ENCODE measurements at regions not wholly inside any gene's neighbourhood (a gene's known extent, or its start where the extent isn't known, plus 50 kb on each side); places are given as distances from the start of the nearest gene placed in this dataset.
A peak's percentile ranks its signal among the peaks of the same experiment; 100 is the strongest.

DNA sequence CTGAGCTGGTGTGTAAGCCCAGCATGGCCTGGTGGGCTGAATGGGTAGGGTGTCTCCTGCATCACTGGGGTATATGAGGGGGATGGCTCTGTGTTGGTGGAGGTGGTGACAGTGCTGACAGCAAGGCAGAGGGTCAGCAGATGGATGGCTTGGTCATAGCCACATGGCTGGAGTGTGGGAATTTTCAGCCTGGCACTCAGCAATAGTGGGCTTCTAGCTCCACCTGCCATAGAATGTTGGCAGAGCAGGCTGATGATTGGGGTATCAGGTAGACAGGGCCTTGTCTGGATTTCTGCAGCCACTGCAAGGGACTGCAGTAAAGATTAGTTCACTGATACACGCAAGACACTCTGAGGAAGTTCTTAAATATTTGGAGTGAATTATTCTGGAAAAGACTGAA, 137.5 kb upstream of the BACH2 start:
- DNase-seq: no peak

GRCh38 chr6:90432937-90433336, 136.3 kb upstream of the BACH2 start:
- DNase-seq: no peak

GRCh38 chr6:90432041-90432775, 135.6 kb upstream of the BACH2 start:
- DNase-seq: no peak

DNA sequence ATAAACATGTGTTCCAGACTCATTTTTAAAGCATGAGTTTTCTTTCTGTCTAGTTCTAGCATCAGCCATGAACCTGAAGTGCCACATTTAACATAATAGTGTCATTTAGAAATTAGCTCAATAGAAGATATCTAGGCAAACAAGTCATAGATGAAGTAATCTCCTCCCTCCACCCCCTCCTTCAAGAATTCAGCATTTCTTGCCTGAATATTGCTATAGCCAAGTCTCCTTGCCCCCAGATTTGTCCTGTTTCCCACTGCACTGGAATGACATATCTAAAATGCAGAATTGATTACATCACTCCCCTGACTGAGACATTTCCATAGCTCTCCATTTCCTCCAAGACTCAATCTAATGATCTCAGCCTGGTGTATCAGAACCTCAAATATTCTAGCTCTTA, 134.9 kb upstream of the BACH2 start:
- no peak for DNase-seq

DNA sequence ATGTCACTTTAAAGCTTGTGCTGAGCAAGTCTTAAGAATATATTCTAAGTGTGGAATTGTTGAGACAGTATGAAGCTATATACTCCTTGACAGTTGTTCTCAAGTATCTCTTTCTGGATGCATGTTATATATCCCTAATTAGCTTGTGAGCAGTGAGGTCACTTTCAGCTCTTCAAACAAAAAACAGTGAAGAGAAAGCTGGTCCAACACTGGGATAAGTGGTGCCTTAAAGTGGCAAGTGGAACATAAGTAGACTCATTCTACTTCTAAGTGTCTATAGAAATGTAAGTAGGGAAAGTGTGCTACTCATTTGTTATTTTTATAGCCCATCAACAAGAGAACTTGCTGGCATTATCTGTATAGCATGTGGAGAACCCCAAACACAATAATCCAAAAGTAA, 133.1 kb upstream of the BACH2 start:
- no peak for DNase-seq

DNA sequence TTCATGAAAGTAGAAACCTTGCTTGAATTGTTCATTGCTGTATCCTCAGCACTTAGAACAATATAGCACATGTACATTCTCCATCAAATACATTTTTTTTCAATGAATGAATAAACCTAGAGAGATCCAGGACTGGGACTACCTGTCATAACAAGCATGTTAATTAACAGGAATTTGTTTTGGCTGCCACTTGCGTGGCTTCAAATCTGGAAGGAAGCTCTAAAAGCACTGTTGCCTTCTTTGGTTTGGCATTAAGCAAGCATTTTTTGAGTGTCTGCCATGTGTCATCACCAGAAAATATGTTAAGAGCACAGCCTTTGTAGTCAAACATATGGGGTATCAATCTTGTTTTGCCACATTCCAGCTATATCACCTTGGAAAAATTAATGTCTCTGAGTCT, 131.9 kb upstream of the BACH2 start:
- DNase-seq: no peak

DNA sequence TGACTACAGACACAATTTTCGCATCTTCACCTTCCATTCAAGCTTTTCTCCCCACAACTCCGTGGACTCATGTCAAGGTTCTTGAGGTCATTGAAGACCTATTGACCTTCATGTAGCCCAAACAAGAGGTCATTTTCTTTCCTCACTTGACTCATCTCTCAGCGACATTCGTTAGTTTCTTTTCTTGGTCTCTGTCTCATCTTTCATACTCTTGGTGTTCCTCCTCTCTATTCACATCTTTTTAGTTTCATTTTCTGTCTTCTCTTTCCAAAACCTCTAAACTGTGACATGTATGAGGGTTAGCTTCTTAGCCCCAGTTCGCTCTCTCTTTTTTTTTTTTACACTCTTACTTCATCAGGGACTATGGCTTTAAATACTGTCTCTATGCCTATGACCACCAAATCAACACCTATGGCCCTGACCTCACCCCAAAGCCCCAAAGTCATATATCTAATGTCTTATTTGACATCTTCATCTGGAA, 128.6 kb upstream of the BACH2 start:
- no peak for DNase-seq

GRCh38 chr6:90424580-90424979, 127.9 kb upstream of the BACH2 start:
- DNase-seq: no peak

GRCh38 chr6:90421666-90422065, 125.0 kb upstream of the BACH2 start:
- no peak for DNase-seq

- no peak for DNase-seq
These were observed 123.9 kb upstream of the BACH2 start for GRCh38 chr6:90420500-90420899.

- DNase-seq: no peak
These were observed 120.7 kb upstream of the BACH2 start for GRCh38 chr6:90417385-90417784.

DNA sequence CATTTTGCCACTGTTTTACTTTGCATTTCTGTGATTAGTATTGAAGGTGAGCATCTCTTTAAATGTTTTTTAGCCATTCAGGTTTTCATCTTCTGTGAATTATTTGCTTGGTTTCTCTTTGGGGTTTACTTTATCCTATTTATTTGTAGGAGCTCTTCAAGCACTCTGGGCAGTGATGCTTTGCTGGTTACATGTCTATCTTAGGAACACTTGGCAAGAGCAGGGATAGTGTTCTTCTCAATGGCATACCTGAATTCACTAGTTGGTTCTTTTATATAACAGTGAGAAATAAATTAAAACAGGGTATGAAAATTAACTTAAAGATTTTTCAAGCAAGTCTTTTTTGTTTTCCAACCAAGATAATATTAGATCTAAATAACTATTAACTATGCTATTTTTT, 119.7 kb upstream of the BACH2 start:
- no peak for DNase-seq

DNA sequence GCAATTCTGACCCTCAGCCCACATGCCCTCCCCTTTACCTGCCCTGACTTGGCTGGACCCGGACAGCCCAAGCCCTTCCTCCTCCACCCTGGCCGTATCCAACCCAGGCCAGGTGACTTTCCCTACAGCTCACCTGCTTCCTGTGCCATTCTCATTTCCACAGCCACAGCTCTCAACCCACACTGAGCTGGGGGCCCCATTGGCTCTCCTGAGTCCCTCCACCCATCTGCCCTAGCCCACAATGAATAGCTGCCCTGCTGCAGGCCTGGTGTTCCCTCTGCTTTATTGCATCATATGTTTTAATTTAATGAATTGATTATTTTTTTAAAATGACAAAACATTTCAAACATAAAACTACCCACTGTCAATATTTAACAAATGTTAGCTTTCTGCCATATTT, 118.5 kb upstream of the BACH2 start:
- no peak for DNase-seq

DNA sequence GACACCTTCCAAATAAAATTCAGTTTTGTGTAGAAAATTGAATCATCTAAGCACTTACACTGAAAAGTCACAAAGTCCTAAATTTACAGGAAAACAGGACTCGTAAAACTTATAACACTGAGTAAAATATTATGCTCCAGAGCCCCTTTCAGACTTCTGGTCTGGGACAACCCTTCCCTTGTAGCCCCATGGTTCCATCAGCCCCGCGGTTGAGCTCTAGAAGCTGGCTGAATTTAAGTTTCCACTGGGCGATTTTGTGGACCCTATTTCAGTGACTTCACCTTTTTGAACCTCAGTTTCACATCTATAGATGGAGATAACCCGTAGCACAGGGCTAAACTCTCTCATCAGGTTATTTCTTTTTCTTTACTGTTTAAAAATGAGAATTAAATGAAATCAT, 117.7 kb upstream of the BACH2 start:
- DNase-seq: no peak

- DNase-seq: peak; percentile 74
These were observed 117.2 kb upstream of the BACH2 start for GRCh38 chr6:90413867-90414266.

DNA sequence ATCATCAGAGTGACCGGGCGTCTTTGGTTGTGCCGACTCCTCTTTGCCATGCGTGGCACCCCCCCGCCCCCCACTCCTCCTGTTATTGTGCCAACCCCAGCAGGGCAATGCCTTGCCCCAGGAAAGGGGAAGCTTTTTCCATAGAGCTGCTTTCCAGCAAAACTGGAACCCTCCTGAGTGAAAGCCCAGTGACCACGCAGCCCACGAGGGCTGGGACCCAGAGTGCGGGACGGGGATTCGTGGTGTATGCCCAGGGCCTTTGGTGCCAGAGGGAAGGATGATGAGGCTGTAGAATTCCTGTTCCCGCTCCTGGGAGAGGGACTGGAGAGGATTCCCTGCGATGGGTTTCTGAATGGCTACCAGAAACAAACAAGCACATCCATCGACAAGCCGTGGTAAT, 116.8 kb upstream of the BACH2 start:
- DNase-seq: no peak

GRCh38 chr6:90412538-90413369, 116.1 kb upstream of the BACH2 start:
- no peak for DNase-seq

GRCh38 chr6:90411292-90411781, 114.7 kb upstream of the BACH2 start:
- DNase-seq: peak; percentile 57

GRCh38 chr6:90409700-90410099, 113.1 kb upstream of the BACH2 start:
- DNase-seq: no peak

- no peak for DNase-seq
These were observed 110.3 kb upstream of the BACH2 start for GRCh38 chr6:90406957-90407356.

DNA sequence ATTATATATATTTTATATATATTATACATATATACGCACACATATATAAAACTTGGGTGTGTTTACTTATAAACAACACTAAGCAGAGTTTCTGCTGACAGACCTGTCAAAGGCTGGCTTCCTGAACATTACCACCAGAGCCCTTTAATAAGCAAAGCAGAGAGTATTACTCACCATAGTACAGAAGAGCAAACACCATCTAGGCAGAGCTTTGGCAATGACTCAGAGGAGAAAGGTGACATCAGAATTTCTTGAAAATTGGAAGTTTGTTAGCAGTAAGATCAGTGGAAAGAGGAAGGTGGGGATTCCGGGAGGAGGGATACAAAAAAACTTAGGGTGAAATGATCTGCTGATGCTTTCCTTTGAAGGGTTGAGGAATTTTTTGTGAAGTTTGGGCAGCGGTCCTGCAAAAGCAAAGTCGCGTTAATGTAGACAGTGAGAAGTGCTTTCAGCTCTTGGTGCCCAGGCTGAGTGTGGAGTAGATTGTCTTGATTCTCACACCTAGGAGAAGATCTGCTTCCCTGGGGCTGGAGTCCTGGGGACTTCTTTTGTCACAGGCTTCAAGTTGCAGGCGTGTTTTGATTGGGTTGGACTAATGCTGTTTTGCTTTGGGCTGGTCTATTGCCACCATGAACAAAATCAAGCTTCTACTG, 109.6 kb upstream of the BACH2 start:
- no peak for DNase-seq

DNA sequence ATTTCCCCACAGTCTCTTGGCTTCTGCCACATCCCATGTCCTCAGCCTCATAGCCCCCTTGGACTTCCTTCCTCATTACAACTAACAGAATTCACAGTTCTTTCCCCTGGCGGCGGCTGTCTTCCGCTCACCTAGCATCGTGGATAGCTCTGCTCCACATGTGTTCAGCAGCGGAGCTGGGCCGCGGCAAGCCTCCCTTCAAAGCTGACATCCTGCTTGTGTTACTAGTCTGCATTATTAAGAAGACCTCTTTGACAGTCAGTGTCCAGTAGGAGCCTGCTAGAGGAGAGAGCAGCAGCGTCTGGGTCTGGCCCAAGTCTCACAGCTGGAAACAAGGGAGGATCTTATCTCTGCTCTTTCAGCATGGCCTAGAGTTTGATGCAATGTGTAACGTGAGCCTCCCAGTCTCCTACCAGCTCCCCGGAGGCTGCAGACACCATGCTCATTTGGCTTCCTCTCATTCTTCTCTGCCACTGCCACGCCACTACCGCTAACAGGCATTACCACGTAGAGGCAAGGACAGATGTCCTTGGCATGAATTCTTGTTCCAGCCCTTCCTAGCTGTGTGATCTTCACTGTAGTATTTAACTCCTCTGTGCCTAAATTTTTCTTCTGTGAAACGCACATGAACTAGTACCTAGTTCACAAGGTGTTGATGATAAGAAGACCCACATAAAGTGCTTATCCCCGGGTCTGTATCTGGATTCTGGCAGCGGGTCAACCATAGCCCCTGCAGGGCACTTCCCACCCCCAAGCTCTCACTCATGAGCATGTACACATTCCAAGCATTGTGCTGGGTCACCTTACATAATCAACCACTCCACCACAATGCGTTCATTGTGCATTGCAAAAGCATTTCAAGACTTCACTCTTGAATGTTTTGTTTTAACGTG, 107.1 kb upstream of the BACH2 start:
- no peak for DNase-seq

DNA sequence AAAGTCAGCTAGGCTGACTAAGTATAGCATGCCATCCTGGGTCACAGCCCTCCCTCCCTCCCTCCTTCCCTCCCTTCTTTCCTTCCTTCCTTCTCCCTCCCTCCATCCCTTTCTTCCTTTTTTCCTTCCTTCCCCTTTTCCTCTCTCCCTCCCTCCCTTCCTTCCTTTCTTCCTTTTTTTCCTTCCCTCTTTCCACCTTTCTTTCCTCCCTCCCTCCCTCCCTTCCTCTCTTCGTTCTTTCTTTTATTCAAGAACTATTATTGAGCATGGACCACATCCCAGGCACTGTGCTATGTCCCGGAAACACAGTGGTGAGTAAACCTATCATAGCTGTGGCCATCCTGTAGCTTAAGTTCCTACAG, 106.2 kb upstream of the BACH2 start:
- DNase-seq: no peak

All from stimulated activated CD4-positive, alpha-beta T cell treated with anti-CD3 and anti-CD28 coated beads, Interleukin-4, amount 100 ng/mL, for 1 hour (primary cell).